ENCODE measurements at regions not wholly inside any gene's neighbourhood (a gene's known extent, or its start where the extent isn't known, plus 50 kb on each side); places are given as distances from the start of the nearest gene placed in this dataset.

DNA sequence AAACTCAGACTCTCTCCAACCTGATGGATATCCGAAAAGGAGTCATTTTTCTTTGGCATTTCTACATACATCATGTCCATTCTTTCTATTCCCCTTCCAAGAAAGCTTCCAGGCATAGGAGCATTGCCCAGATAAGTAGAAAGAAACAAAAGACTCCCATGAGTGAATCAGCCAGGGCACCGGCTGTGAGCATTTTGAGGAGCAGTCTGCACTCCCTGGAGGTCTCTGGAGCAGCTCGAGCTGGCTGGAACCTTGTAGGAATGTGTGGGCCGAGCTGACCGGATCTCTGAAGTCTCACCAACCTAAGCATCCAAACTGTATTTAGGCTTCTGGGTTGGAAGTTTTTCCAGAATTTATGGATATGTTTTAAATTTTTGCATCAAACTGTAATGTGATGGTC is 161.4 kb upstream of the TRPC7 start:
- DNase-seq: no peak

DNA sequence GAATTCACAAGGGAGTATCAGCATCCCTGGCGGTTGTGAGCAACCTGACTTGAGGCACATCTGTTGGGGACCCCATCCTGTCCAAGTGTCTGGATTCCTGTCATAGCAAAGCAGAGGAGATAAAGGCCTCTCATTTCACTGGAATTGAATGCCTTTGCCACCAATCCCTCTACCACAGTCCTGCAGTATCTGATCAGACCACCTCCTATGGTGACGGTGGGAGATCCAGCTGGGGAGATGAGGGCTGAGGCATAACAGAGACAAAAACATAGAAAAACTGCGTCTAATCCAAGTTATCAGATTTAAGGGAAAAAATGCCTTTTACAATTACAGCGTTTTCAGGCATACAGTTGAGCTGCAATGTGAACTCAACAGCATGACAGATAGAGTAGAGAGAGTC is 160.7 kb upstream of the TRPC7 start:
- DNase-seq: no peak

DNA sequence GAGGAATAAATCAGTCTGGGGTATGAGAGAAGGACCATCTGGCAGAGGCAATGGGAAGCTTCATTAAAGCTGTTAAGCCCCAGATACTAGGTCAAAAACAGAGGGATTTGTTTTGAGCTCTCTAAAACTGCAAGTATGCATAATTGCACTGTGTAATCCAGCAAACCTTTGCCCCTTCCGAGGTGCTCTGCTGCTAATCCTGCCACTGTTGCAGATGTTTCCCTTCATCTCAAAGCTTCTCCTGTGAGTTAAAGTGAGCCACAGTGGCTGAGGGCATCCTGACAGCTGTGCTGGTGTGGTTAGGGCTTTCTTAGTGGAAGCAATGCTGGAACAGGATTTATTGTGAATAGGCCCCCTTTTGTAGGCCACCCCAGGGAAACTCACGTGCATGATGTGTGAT is 160.3 kb upstream of the TRPC7 start:
- DNase-seq: no peak

DNA sequence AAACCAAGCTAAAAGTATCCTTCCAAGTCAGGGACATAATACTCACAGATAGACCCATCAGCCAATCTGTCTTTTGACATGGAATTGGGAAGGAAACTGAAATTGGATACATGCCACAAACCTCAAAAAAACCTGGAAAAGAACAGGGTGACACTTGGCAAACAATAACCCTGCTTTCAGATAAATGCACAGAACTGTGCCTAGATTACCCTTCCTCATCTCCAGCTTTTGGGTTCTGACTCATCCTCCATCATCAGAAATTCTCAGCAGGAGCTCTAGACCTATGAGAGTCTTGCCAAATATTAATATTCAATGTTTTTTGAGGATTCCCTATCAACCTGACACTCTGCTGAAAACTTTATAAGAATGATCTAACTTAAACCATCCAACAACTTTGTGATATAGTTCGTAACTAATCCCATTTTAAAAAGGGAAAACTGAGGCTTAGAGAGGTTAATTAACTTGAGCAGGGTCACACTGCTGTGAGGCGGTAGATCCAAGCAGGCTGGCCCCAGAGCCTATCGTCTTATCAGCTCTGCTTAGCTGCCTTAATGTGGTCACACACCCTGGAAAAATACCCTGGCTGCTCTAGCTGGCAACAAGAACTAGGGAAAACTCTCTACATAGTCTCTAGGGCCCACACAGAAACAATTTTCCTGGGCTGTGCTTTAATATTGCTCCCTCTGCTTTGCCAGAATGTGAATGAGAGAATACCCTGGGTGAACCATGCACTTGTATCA is 157.0 kb upstream of the TRPC7 start:
- DNase-seq: peak; percentile 12

DNA sequence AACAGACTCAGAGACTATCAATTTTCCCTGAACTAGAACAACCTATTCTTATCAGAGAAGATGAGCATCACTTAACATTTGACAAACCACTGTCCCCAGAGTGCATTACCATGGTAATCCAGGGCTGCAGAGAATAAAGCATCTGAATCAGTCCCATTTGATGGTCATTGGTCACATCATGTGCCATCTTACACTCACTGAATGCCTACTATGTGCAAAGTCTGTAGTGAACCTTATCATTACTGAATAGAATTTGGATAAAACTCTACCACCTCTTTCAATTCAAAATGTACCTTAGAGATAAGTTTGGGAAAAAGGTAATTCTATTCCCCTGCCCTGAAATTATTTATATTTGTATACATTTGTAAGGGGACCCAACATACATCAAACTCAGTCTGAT is 156.4 kb upstream of the TRPC7 start:
- DNase-seq: no peak

DNA sequence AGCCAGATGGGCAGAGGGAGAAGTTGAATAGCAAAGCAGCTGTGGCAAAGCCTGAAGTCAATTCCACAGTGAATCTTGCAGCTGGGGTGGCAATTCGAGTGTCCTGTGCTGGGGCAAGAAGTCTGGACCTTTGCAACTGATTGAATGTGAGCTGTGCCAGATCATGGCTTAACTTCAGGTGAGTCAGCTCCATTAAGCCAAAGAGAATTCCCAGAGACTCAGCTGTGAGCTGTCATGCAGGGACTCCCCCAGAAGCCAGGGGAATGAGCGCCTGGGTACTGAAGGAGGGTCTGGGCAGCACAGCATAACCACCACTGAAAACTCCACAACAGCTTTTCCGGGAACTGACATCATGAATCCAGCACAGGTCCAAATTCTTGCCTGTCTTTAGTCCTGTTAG is 153.5 kb upstream of the TRPC7 start:
- DNase-seq: no peak

DNA sequence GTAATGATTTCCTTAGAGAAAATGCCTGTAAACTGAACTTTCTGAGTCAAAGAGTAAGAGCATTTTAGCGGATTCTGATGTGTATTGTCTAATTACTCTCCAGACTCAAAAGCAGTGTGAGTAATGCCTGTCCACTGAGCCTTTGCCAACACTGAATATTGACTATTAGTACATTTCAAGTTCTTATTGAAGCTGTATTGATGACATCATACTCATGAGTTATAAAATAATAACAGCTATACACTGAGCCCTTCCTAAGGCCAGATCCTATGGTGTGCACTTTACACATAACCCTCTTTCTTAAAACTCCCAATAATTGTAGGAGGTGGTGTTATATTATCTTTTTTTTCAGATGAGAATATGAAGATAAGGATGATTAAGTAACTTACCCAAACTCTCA is 152.8 kb upstream of the TRPC7 start:
- DNase-seq: no peak

DNA sequence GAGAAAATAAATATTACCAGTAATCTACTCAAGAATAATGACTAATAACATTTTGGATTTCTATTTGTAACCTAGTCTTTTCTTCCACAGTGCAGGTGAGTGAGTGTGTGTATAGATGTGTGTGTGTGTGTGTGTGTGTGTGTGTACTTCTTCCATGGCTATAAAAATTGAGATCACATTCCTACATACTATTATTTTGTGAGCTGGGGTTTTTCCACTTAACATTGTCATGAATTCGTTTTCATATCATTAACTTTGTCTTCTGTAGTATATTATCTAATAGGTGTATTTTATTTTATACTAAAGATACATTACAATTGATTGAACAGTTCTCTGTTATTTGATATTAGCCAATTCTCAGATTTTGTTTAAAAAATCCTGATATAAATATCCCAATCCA is 152.4 kb upstream of the TRPC7 start:
- DNase-seq: no peak

DNA sequence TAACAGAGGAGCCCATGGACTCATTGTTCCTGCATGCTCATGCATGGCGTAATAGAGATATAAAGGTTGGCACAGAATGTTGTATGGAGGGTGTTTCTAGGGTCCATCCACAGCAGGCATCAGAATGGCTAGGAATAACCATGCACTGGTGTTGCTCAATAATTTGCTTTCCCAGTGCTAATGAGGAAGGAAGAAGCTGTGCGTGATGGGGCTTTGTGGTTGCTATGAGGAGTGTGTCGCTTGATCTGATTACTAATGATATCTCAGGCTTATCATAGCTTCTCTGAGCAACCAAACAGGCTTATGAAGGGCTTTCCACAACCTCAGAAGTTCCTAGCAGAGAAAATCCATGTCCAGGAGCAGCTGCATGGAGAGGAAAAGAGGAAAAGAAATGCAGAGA is 151.3 kb upstream of the TRPC7 start:
- DNase-seq: no peak

DNA sequence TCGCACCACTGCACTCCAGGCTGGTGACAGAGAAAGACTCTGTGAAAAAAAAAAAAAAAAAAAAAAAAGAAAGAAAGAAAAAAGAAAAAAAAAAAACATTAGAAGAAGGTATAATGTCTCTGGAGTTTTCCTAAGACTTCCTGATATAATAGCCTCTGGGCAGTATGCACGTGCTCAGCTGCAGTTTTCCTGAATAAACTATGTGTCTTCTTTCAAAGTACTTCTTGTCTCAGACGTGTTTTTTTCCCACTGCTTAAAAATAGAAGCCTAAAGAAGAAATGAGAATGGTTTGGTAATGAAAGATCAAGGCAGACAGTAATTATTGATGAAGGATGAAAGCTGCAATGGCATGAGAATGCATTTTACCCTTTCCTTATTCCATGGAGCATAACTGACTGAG is 148.1 kb upstream of the TRPC7 start:
- no peak for DNase-seq

DNA sequence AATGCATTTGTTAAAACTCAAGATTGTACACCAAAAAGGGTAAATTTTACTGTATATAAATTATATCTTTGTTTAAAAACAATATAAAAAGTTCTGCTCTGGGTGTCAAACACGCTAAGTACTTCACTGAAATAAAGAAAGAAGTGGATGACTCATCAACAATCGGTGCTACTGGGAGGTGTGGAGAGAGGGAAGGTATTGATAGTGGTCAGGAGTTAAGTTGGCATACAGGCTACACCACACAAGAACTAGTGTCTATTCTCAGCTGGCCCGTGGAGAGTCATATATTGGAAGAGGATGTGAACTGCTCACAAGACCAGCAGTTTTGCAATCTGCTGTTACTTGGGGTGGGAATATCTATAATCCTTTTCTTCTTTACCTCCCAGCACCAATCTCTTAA is 145.7 kb upstream of the TRPC7 start:
- DNase-seq: no peak

DNA sequence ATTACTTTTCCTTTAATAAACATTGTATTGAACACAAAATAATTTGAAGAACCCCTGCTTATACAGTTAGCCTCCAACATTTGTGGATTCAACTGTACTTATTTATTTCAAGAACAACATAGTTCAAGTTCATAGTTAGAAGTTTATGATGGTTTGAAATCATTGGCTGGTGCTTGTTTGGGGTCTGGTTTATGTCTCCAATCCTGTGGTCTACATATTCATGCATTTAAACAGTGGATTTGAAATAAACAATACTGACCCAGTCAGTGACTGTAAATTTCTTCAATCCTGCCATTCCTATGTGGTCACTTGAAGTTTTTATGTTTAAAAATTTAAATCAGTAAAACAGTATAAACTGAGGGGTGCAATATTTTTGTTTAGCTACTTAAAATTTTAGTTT is 145.1 kb upstream of the TRPC7 start:
- DNase-seq: no peak

DNA sequence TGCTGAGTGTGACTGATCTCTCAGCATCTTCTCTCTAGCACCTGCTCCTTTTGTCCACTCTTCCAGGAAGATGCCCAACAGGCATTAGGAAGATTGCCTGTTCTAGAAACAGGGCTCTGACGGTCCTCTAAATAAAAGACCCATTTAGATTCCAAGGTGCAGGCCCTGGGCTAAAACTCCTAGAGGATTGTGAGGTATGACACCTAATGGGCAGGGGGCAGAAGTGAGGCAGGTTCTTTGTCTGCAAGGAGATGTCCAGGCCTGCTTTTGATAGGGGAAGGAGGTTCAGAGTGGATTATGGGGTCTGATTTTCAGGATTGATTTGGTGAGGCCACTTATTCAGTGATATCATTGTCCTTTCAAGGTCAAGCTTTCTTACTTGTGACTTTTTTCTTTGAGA is 140.8 kb upstream of the TRPC7 start:
- no peak for DNase-seq

DNA sequence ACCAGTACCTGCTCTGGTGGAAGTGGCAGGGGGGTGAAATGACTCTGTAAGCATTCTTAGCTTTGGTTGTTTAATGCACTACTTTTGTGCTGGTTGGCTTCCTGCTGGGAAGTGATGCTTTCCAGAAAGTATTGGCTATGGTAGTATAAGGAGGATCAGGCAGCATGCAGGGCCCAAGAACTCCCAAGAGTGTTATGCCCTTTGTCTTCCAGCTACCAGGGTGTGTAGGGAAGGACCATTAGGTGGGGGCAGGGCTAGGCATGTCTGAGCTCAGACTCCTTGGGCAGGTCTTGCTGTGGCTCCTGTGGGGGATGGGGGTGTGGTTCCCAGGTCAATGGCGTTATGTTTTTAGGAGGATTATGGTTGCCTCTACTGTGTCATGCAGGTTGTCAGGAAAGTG is 135.8 kb upstream of the TRPC7 start:
- no peak for DNase-seq

DNA sequence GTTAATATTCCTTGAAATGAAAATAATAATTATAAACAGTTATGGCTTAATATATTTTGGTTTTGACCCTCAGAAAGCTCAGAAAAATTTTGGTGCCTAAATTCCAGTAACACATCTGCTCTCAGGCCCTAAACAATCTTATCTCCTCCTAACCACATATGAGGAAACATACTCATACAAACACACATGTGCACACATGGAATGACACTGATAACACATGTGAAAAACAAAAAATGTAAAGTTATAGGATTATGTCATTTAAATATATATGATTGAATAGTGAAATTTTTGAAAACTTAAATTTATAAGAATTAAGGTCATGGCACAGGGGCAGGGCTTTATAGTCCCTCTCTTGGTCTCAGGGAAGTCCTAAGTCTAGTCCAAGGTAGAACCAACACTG is 127.2 kb upstream of the TRPC7 start:
- no peak for DNase-seq

DNA sequence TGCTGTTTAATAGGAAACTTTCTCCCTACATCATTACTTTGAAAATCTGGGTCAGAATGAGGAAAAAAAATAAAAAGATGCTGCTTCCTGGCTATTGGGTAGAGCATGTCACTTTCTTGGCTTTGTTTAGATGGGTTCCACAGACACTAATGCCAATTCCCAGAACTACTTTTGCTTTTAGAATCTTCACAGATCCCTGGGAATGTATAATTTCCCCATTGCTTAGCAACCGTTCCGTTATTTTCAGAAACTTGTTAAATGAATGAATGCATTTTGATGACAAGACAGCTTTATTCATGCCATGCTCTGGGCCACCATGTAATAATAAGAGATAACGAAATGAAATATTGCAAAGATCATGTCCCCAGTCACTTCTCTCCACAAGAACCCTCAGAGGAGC is 126.5 kb upstream of the TRPC7 start:
- no peak for DNase-seq

DNA sequence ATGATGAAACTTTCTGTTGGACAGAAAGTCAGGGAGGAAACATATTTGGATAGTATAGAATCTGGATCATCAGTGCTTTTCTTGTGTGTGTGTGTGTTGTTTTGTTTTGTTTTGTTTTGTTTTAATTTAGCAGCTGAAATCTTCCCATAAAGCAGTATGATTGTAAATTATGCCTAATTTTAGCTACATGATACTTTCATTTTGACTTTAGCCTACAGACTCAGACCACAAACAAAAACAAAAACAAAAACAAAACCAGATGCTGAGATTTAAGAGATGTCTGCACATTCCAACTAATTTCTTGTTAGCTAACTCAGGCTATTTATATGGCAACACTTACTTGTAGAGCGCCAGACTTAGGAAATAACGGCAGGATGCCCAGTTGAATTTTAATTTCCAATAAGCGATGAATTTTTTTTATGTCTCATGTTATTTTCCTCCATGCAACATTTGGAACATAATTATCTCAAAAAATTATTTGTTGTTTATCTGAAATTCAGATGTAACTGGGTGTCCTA is 119.5 kb upstream of the TRPC7 start:
- DNase-seq: no peak

DNA sequence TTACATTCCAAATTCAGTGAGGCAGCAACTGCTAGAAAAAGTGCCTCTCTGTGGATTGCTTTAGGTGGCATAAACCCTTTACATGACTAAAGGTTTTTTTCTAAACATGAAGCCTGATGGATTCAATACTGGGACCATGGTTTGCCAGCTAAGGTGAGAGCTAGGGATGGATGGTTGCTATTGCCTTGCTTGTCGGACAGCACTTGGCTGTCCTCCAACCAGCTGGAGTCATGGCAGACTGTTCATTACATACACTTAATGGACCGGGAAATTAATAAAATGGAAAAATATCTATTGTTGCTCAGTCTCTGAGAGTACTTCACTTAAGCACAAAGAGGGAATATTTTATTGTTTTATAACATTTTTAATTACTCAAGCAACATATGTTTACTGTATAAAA is 116.9 kb upstream of the TRPC7 start:
- DNase-seq: no peak

DNA sequence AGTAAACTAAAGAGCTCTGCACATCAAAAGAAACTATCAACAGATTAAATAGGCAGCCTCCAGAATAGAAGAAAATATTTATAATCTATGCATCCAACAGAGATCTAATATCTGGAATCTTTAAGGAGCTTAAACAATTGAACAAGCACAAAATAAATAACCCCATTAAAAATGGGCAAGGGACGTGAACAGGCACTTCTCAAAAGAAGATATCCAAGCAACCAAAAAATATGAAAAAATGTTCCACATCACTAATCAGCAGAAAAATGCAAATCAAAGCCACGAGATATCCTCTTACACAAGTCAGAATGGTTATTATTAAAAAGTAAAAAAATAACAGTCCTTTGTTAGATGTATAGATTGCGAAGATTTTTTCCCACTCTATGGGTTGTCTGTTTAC is 109.1 kb upstream of the TRPC7 start:
- no peak for DNase-seq

DNA sequence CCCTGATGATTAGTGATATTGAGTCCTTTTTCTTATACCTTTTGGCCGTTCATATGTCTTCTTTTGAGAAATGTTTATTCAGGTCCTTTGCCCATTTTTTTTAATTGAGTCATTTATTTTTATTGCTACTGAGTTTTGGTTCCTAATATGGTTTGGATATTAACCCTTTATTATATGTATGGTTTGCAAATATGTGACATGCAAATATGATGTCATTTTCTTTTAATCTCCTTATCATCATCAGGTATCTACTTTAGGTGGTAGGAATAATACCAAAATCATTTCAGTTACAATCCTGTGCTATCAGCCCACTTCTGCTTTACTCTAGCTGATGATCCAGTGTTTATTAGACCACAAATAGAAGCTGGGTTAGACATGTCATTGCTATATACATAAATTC is 102.3 kb upstream of the TRPC7 start:
- DNase-seq: no peak

DNA sequence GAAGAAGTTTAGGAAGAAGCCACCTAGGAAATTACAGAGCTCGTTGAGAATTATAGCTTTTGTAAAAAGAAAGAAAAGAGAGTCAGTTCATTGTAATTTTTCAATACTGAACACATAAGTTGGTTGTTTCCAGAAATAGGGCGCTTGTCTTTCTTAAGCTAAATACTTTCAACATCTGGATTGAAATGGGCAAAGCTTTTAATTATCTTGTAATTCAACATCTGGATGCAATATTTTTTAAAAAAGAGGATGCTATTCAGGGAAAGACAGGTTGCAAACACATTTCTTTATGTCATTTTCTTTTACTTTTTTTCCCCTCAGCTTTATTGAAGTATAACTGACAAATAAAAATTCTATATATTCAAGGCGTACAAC is 100.7 kb upstream of the TRPC7 start:
- DNase-seq: no peak

DNA sequence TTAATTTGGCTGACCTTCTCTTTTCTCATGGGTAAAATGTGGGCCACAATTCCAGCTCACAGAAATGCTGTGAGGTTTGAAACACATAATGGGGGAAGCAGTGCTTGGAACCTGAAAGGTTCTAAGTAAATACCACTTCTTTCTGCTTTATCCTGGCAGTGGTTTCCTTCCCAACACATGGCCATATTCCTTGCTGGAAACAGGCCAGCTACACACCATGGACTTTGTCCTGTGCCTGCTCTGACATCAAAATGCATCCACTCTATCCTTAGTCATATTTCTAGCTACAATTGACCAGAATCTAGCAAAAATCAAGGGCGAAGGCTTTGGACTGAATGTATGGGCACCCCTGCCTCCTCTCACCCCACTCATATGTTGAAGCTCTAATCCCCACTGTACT is 93.1 kb upstream of the TRPC7 start:
- DNase-seq: no peak

DNA sequence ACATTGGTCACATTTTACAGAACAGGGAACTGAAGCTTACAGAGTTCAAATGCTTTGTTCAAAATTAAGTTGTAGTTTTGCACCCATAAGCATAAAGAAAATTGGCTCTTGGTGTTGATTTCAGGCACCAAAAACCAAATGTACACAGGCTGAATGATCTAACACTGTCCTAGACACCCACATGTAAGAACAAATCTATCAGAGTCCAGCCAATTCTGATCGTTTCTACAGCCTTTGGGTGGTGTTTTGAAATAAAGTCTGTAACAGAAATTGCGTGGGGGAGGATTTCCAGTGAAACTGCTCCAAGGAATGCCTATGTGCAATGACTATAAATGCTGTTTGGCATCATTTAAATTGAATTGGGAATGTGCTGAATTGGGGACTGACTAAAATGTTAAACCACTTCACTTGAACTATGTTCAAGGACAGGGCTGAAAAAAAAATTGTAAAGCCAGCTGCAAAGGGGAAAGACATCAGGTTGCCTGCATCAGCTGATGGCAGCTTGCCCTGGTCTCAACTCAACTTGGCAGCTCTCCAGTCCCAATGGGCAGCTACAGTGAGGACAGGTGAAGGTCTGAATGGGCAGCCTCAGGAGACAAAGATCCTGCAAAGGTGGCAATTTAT is 92.2 kb upstream of the TRPC7 start:
- DNase-seq: no peak

DNA sequence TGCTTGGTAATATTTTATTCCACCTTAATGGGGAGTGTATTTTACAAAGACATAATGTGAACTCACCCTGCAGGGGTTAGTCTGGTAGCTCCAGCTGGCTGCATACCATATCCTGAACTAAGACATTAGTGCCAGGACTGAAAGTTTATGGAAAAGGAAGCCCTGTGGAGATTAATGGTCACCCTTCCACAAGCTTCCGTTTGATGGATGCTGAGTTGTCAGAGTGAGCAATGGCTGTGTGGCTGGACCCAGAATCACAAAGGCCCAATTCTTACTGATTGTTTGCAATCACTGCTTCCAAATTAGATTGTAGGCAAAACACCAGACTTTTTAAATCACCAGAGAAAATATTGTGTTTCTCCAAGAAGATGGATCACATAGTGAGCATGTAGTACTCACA is 90.1 kb upstream of the TRPC7 start:
- no peak for DNase-seq

All from NCI-H446 treated with DMSO at 0.1 percent for 48 hours (cell line).